HUES64 (cell line): ENCODE measurements at regions not wholly inside any gene's neighbourhood (a gene's known extent, or its start where the extent isn't known, plus 50 kb on each side); places are given as distances from the start of the nearest gene placed in this dataset.

Source experiments
- H3K27ac ChIP-seq: 2 replicates; pipeline ENCODE4 v1.7.0; 2013; ENCODE audit warnings: low read depth, low read length, inconsistent platforms
- H3K27me3 ChIP-seq: 2 replicates; pipeline ENCODE4 v1.6.1; 2013; ENCODE audit warnings: mild to moderate bottlenecking, low read length; ENCODE audit not compliant: insufficient read depth
- H3K36me3 ChIP-seq: 2 replicates; pipeline ENCODE4 v1.6.1; 2013; ENCODE audit warnings: mild to moderate bottlenecking, low read length; ENCODE audit not compliant: insufficient read depth
- H3K4me1 ChIP-seq: 2 replicates; pipeline ENCODE4 v1.6.1; 2013; ENCODE audit warnings: mild to moderate bottlenecking, low read length, moderate library complexity; ENCODE audit not compliant: insufficient read depth
- H3K4me3 ChIP-seq: 2 replicates; pipeline ENCODE4 v1.5.1; 2013; ENCODE audit warnings: mild to moderate bottlenecking, low read length, moderate library complexity
- H3K9ac ChIP-seq: 2 replicates; pipeline ENCODE4 v1.6.1; 2013; ENCODE audit warnings: mild to moderate bottlenecking, low read depth, low read length
- H3K9me3 ChIP-seq: 2 replicates; pipeline ENCODE4 v1.6.1; 2013; ENCODE audit warnings: low read depth, low read length; ENCODE audit not compliant: insufficient read depth
- WGBS: fragments of 150-250, 120-280 bp; methylation state at CpG from one replicate; pipeline ENCODE4 v1.1.7; 2013; ENCODE audit warnings: missing lambda C conversion rate; 5-methylcytosine and 5-hydroxymethylcytosine counted together

- Histone ChIP-seq H3K36me3 (no peaks in the 10 kb centered on the region), H3K4me3 (no peak overlapping the region), H3K27me3 (no peaks in the 10 kb centered on the region), H3K9me3 (no peaks in the 10 kb centered on the region), H3K27ac (no peak overlapping the region), H3K9ac (no peak overlapping the region), H3K4me1 (no peaks in the 10 kb centered on the region)
- WGBS: 96% methylated on average over 2 of the region's 2 CpGs
Observed at GRCh38 chr21:35113064-35113463, 64.0 kb upstream of the RUNX1 start.

- H3K4me1 ChIP-seq: no peaks in the 10 kb centered on the region
Observed at GRCh38 chr21:35111321-35111930, 62.3 kb upstream of the RUNX1 start.

GRCh38 chr21:35108887-35109286 is 59.8 kb upstream of the RUNX1 start:
- WGBS: 85% methylated on average over 2 of the region's 3 CpGs
- H3K27ac ChIP-seq: no peak overlapping the region
- H3K9ac ChIP-seq: no peak overlapping the region
- H3K36me3 ChIP-seq: no peaks in the 10 kb centered on the region
- H3K4me1 ChIP-seq: no peaks in the 10 kb centered on the region
- no peaks in the 10 kb centered on the region for H3K27me3 ChIP-seq
- H3K4me3 ChIP-seq: no peak overlapping the region
- no peaks in the 10 kb centered on the region for H3K9me3 ChIP-seq

More at GRCh38 chr21:35111321-35111930, 62.3 kb upstream of the RUNX1 start:
- Histone ChIP-seq H3K27me3 (no peaks in the 10 kb centered on the region), H3K27ac (no peak overlapping the region), H3K9me3 (no peaks in the 10 kb centered on the region), H3K36me3 (no peaks in the 10 kb centered on the region), H3K4me3 (no peak overlapping the region), H3K9ac (no peak overlapping the region)
- WGBS: 89% methylated on average over 4 of the region's 4 CpGs

- Histone ChIP-seq H3K9me3 (no peaks in the 10 kb centered on the region), H3K27me3 (no peaks in the 10 kb centered on the region), H3K27ac (no peak overlapping the region), H3K4me3 (no peak overlapping the region), H3K36me3 (no peaks in the 10 kb centered on the region), H3K9ac (no peak overlapping the region), H3K4me1 (no peaks in the 10 kb centered on the region)
- WGBS: 80% methylated on average over 6 of the region's 6 CpGs
Observed at GRCh38 chr21:35107520-35107919, 58.4 kb upstream of the RUNX1 start.

GRCh38 chr21:35106246-35106835 is 57.2 kb upstream of the RUNX1 start:
- Histone ChIP-seq H3K27ac (no peak overlapping the region), H3K4me1 (no peaks in the 10 kb centered on the region), H3K9ac (no peak overlapping the region), H3K9me3 (no peaks in the 10 kb centered on the region), H3K4me3 (no peak overlapping the region), H3K36me3 (no peaks in the 10 kb centered on the region), H3K27me3 (no peaks in the 10 kb centered on the region)
- WGBS: 73% methylated on average over 11 of the region's 11 CpGs

GRCh38 chr21:35102488-35103371 is 53.6 kb upstream of the RUNX1 start:
- H3K4me1 ChIP-seq: no peaks in the 10 kb centered on the region
- no peak overlapping the region for H3K27ac ChIP-seq
- no peaks in the 10 kb centered on the region for H3K9me3 ChIP-seq
- H3K27me3 ChIP-seq: no peaks in the 10 kb centered on the region
- H3K9ac ChIP-seq: no peak overlapping the region
- H3K36me3 ChIP-seq: no peaks in the 10 kb centered on the region
- H3K4me3 ChIP-seq: no peak overlapping the region
- WGBS: 92% methylated on average over 8 of the region's 8 CpGs

GRCh38 chr21:35100349-35100811 is 51.3 kb upstream of the RUNX1 start:
- Histone ChIP-seq H3K9ac (no peak overlapping the region), H3K27ac (no peak overlapping the region), H3K4me3 (no peak overlapping the region), H3K27me3 (no peaks in the 10 kb centered on the region), H3K9me3 (no peaks in the 10 kb centered on the region), H3K4me1 (no peaks in the 10 kb centered on the region), H3K36me3 (no peaks in the 10 kb centered on the region)
- 84% methylated on average over 8 of the region's 8 CpGs for WGBS

- Histone ChIP-seq H3K27ac (no peak overlapping the region), H3K9ac (no peak overlapping the region), H3K4me1 (no peaks in the 10 kb centered on the region), H3K9me3 (no peaks in the 10 kb centered on the region), H3K27me3 (no peaks in the 10 kb centered on the region), H3K36me3 (no peaks in the 10 kb centered on the region), H3K4me3 (no peak overlapping the region)
- 100% methylated on average over 1 of the region's 1 CpG for WGBS
Observed at GRCh38 chr21:35099310-35099709, 50.2 kb upstream of the RUNX1 start.
